Caco-2 (cell line): ENCODE measurements at regions not wholly inside any gene's neighbourhood (a gene's known extent, or its start where the extent isn't known, plus 50 kb on each side); places are given as distances from the start of the nearest gene placed in this dataset.

Experiments used
- BruUV-seq: library from RNA; stranded (reverse); fragments of 400-500 nt; replicated peaks from 2 replicates; lab custom pipeline; 2021; lab: Mats Ljungman, UMichigan
- CTCF ChIA-PET: fragments of 300-600 bp; sonication (Branson Sonifier 250); formaldehyde crosslinking; loops from one replicate; lab custom pipeline; 2022; ENCODE audit warnings: antibody characterized with exemption; lab: Charles Lee
- POLR2A ChIA-PET: fragments of 300-600 bp; sonication (Branson Sonifier 250); formaldehyde crosslinking; loops from one replicate; lab custom pipeline; 2022; ENCODE audit warnings: antibody characterized with exemption; lab: Charles Lee
- DNase-seq, 2 experiments: peaks; one replicate each; pipeline versions ENCODE4 v3.0.0 to v3.0.0-alpha.2; 2020 to 2022
- H3K27me3 ChIP-seq: replicated peaks from 2 replicates; pipeline ENCODE4 v1.6.0; 2011; ENCODE audit warnings: low read length; ENCODE audit not compliant: control insufficient read depth, insufficient read depth
- H3K36me3 ChIP-seq: 2 replicates; pipeline ENCODE4 v1.5.1; 2011; ENCODE audit warnings: low read length; ENCODE audit not compliant: control insufficient read depth, insufficient read depth
- H3K4me1 ChIP-seq: fragments of 250-450 bp; sonication (Bioruptor Pico); 2 replicates; pipeline ENCODE4 v1.5.1; 2020; ENCODE audit warnings: mild to moderate bottlenecking
- H3K4me3 ChIP-seq: 2 replicates; pipeline ENCODE4 v1.5.1; 2011; ENCODE audit warnings: low read depth, mild to moderate bottlenecking, control low read depth, low read length
- H3K9me3 ChIP-seq: fragments of 250-450 bp; sonication (Bioruptor Pico); 2 replicates; pipeline ENCODE4 v1.5.1; 2020; ENCODE audit warnings: mild to moderate bottlenecking, moderate library complexity
- H3K27ac Mint-ChIP-seq: one replicate; pipeline ENCODE4 v1.8.0; 2022; ENCODE audit warnings: mixed read lengths; ENCODE audit not compliant: unreplicated experiment
- H3K27me3 Mint-ChIP-seq: one replicate; pipeline ENCODE4 v1.8.0; 2022; ENCODE audit warnings: mixed read lengths; ENCODE audit not compliant: insufficient read depth, unreplicated experiment
- H3K36me3 Mint-ChIP-seq: one replicate; pipeline ENCODE4 v1.8.0; 2022; ENCODE audit warnings: mild to moderate bottlenecking, mixed read lengths; ENCODE audit not compliant: insufficient read depth, unreplicated experiment
- H3K4me1 Mint-ChIP-seq: one replicate; pipeline ENCODE4 v1.8.0; 2022; ENCODE audit warnings: low read depth, mixed read lengths; ENCODE audit not compliant: unreplicated experiment
- H3K4me3 Mint-ChIP-seq: one replicate; pipeline ENCODE4 v1.8.0; 2022; ENCODE audit warnings: mild to moderate bottlenecking, moderate library complexity, mixed read lengths; ENCODE audit not compliant: unreplicated experiment
- H3K9me3 Mint-ChIP-seq: one replicate; pipeline ENCODE4 v1.8.0; 2022; ENCODE audit warnings: mixed read lengths; ENCODE audit not compliant: unreplicated experiment
- CTCF ChIP-seq, 2 experiments: fragments of 200-600 bp in 1 of 2; IDR thresholded peaks; 1 replicate in 1 of 2; 2 replicates in 1 of 2; pipeline versions ENCODE4 v1.5.1 to v1.8.0; 2011 to 2022; ENCODE audit warnings: antibody characterized with exemption in 1 of 2, control low read depth in 1 of 2, inconsistent platforms in 1 of 2, low read depth in 1 of 2, low read length in 1 of 2, mild to moderate bottlenecking in 1 of 2, moderate library complexity in 1 of 2; ENCODE audit not compliant: insufficient read depth in 1 of 2, severe bottlenecking in 1 of 2, unreplicated experiment in 1 of 2
- intact Hi-C: fragments of 100-400 bp; cut with micrococcal nuclease; formaldehyde crosslinking; loops from one replicate; pipeline ENCODE4 v1.10.0; 2022; ENCODE audit not compliant: unreplicated experiment

GRCh38 chr6:6704103-6705060 is 115.9 kb downstream of the LY86 start:
- Mint-ChIP-seq H3K4me3 (no peak overlapping the region), H3K9me3 (no peaks in the 10 kb centered on the region), H3K27me3 (peaks cover 2% of the 10 kb centered on the region), H3K4me1 (no peaks in the 10 kb centered on the region), H3K27ac (no peak overlapping the region), H3K36me3 (no peaks in the 10 kb centered on the region)
- ChIA-PET CTCF (interaction anchor here (0.6 to 0.7 kb wide), 2 partner anchors 11 to 18 kb away, joined by 7 to 14 read pairs; no protein-coding TSS in a partner anchor), POLR2A (no interaction called here)
- intact Hi-C loops = no loop called here
- Histone ChIP-seq H3K9me3 (no peaks in the 10 kb centered on the region), H3K4me3 (no peak overlapping the region), H3K27me3 (no peaks in the 10 kb centered on the region), H3K36me3 (no peaks in the 10 kb centered on the region), H3K4me1 (no peaks in the 10 kb centered on the region)
- DNase-seq = no peak
- TF ChIP-seq CTCF (IDR thresholded peaks at IDR 0.05; ENCODE audit: insufficient read depth in 1 of 2, low read depth in 1 of 2, low read length in 1 of 2, severe bottlenecking in 1 of 2, unreplicated experiment in 1 of 2) = no peak
- no TSS peak for BruUV-seq

- H3K27me3 Mint-ChIP-seq = peaks cover 2% of the 10 kb centered on the region
- no peak for TF ChIP-seq CTCF (IDR thresholded peaks at IDR 0.05; ENCODE audit: insufficient read depth in 1 of 2, low read depth in 1 of 2, low read length in 1 of 2, severe bottlenecking in 1 of 2, unreplicated experiment in 1 of 2)
- intact Hi-C loops = no loop called here
- Histone ChIP-seq H3K4me1 (no peaks in the 10 kb centered on the region), H3K4me3 (no peak overlapping the region), H3K27me3 (no peaks in the 10 kb centered on the region), H3K9me3 (no peaks in the 10 kb centered on the region), H3K36me3 (no peaks in the 10 kb centered on the region)
- POLR2A ChIA-PET = no interaction called here
- no peak overlapping the region for H3K27ac Mint-ChIP-seq
- H3K9me3 Mint-ChIP-seq = no peaks in the 10 kb centered on the region
- no peak overlapping the region for H3K4me3 Mint-ChIP-seq
- CTCF ChIA-PET = no interaction called here
- no peaks in the 10 kb centered on the region for H3K4me1 Mint-ChIP-seq
- no peaks in the 10 kb centered on the region for H3K36me3 Mint-ChIP-seq
- no TSS peak for BruUV-seq
- DNase-seq = no peak
Observed at GRCh38 chr6:6705061-6705425, 116.5 kb downstream of the LY86 start.

- H3K27me3 ChIP-seq = no peaks in the 10 kb centered on the region
- intact Hi-C loops = no loop called here
- Mint-ChIP-seq H3K27me3 (peaks cover 2% of the 10 kb centered on the region), H3K9me3 (no peaks in the 10 kb centered on the region), H3K27ac (no peak overlapping the region), H3K4me1 (no peaks in the 10 kb centered on the region), H3K36me3 (no peaks in the 10 kb centered on the region), H3K4me3 (no peak overlapping the region)
- ChIA-PET CTCF (no interaction called here), POLR2A (no interaction called here)
- H3K4me3 ChIP-seq = no peak overlapping the region
- no peak for DNase-seq
- no peaks in the 10 kb centered on the region for H3K4me1 ChIP-seq
- no peak for TF ChIP-seq CTCF (IDR thresholded peaks at IDR 0.05; ENCODE audit: insufficient read depth in 1 of 2, low read depth in 1 of 2, low read length in 1 of 2, severe bottlenecking in 1 of 2, unreplicated experiment in 1 of 2)
- H3K9me3 ChIP-seq = no peaks in the 10 kb centered on the region
- no TSS peak for BruUV-seq
- no peaks in the 10 kb centered on the region for H3K36me3 ChIP-seq
Observed at GRCh38 chr6:6705915-6706675, 117.6 kb downstream of the LY86 start.
